Activated T-helper 1 cell treated with Interleukin-2 at 50 U/mL for 16 hours (primary cell): ENCODE measurements at regions not wholly inside any gene's neighbourhood (a gene's known extent, or its start where the extent isn't known, plus 50 kb on each side); places are given as distances from the start of the nearest gene placed in this dataset.

Experiments used
- DNase-seq: peaks from one replicate; pipeline ENCODE4 v3.0.0-alpha.2; 2020; ENCODE audit warnings: low read depth

DNA sequence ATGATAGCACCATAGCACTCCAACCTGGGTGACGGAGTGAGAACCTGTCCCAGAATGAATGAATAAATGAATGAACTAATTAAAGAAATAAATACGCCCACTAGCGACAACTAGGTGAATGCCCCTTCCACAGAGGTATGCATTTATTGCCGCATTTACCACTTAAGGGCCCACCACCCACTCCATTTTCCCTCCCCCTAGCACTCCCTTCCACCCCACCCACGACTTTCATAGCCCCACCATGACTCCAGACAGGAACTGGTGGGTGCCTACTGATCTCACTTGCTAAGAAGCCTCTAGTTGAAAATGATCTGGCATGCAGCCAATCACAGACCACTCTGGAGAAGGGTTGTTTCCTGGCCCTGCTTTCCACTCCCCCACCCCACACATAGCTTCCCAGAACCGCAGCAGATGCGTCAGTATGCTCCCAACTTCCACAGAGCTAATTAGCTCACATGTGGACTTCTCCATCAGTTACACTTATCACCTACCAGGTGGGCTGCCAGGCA lies 167.6 kb downstream of the WT1 start:
- DNase-seq: no peak

DNA sequence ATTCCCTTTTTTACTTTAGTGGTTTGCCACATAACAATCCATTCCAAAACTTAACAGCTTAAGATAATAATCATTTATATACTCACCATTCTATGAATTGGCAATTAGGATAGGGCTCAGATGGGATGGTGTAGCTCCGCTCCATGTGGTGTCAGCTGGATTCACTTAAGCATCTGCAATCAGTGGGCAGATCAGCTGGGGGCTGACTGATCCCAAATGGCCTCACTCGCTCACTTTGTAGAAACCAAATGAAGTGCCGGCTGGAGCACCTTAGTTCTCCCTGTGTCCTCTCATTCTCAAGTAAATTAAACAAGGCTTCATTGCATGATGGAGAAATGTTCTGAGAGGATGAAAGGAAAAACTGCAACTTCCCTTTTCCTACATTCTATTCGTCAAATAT lies 161.4 kb downstream of the WT1 start:
- no peak for DNase-seq

DNA sequence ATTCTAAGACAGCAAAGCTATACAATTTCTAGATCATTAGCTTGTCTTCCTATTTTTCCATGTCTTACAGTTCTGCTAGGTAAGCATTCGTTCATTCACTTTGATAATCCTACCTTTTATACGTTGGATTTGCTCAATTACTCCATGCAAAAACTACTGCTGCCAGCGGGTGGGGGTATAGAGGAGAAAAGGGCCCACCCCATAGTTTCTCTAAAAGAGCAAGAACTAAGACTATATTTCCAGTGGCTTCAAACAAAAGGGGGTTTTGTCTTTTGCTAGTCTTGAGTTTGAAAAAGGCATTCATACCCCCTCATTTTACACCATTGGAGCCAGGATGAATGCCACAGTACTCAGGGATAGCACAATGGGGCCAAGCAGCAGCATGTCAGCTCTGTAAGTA lies 155.7 kb downstream of the WT1 start:
- DNase-seq: no peak

- DNase-seq: no peak
Measured at GRCh38 chr11:32280339-32280738, 155.0 kb downstream of the WT1 start.

GRCh38 chr11:32288276-32288675 lies 147.1 kb downstream of the WT1 start:
- no peak for DNase-seq

GRCh38 chr11:32289701-32290100 lies 145.6 kb downstream of the WT1 start:
- DNase-seq: no peak

GRCh38 chr11:32290783-32291182 lies 144.6 kb downstream of the WT1 start:
- DNase-seq: no peak

- DNase-seq: no peak
Measured at GRCh38 chr11:32297611-32298011, 137.7 kb downstream of the WT1 start.

DNA sequence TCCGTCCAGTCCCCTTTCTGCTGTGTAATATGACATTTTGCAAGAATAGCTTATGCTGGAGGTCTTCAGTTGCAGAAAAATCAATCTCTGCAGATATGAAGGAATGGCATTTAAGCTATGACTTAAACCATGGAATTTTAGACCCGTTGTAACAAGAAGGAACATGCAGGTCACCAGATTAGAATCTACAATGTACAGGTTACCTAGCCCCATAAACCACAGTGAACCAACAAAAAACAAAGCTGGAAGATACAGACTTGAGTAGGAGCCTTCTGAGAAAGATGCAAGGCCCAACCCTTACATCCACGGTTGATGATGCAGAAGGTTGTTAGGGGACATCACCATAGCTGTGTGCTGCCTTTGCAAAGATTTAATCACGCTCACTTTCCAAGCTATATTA lies 132.5 kb downstream of the WT1 start:
- DNase-seq: no peak

DNA sequence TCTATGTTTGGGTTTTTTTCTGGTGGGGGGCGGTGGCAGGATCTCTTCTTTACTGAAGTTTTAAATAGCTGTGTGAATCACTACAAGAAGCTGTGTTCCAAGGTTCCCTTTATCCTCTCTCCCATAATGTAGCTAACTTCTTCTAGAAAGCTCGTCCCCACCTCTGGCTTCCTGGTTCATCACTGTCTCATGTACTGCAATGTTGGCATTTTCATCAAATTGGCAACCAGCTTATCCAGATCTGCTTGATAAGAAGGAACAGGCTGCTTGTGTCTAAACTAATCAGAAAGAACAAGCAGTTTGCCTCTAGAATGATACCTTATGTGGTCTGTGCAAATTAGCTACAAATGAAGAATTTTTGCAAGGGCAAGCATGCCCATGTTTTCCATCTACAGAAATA lies 130.8 kb downstream of the WT1 start:
- DNase-seq: no peak

- DNase-seq: no peak
Measured at GRCh38 chr11:32305460-32305859, 129.9 kb downstream of the WT1 start.

DNA sequence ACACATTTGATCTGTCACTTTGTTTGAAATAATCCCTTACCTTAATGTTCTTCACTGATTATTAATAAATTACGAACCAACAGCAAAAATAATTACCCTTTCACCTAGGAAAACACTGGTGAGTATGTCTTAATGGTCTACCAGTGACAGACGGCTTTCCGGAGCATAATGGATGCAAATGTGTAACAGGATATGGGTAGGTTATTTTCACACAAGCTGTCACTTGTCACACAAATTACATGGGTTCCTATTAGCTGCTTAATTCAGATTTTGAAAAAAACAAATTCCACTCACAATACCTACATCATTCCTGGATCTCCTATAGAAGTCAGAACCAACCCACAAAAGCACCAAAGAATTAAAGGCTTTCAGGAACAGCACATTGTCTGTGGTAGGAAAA lies 127.9 kb downstream of the WT1 start:
- no peak for DNase-seq

DNA sequence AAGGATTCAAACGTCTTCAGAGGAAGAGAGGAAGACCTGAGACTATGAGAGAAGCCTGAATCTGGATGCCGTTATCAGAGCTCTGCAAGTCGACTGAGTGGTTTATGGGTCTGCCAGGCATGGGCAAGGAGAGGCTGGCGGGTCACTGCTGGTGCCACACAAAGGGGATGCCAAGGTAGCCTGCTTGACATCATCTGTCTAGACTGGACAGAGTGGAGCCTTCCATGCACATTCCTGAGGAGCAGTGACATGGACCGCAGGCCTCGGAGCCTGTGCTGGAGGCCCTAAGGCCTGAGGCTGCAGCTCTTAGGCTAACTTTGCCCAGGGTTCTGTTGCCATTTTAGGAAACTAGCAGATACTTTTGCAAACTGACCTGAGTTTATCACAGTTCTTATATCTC lies 127.4 kb downstream of the WT1 start:
- DNase-seq: no peak

- no peak for DNase-seq
Measured at GRCh38 chr11:32309530-32310213, 125.7 kb downstream of the WT1 start.

GRCh38 chr11:32310214-32310601 lies 125.1 kb downstream of the WT1 start:
- DNase-seq: no peak

DNA sequence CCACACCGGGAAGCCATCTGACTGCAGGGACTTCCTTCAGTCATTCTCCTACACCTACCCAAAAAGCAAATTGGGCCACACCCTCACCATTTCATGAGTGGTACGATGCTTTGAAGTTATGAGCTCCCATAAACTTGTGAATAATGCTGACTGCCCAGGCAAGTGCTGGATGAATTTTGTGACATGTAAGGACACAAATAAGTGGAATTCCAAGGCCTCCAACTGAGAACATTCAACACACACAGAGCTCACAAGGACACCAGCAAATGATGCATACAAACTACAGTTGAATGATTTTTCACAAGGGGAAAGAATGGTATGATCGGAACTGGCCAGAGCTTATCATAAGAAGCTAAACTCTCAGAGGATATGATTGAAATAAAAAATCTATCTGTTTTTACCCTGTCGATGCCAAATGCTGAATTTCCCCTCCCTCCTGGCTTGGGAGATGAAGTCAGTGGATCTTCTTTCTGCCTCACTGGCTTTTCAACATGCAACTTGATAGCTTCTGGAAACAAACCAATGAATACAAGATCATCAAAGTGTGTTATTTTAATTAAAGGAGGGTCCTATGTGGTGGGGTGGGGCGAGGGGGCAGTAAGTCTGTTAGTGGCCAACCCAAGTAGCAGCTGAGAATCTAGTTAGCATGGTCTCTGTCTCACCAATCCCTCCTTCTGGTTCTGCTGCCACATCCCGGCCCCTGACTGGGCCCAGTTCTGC lies 123.8 kb downstream of the WT1 start:
- no peak for DNase-seq

DNA sequence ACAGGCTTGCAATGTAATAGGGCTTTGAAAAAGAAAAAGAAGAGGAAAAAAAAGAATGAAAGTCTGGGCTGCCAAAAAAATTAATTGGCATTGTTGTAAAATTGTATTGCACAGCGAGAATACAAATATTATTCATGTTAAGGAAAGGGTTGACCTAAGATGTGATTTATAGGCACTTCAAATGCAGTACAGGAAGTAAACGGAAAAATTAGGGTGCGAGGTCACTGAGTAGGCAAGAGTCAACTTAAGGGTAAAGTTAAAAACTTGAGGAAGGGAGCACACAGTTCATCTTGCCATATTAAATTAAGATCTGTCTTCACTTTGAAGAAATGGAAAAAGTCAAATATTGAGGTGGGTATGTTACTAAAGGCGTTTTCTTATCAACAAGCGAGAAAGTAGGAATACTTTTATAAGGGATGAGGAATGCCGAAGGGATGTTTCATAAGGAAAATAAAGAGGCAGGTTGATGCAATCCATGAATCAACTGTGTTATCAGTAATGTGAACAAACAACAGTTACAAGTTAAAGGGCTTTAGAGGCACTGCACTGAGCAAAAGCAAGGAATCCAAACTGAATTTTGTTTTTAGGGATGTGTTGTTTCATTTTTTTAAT lies 123.0 kb downstream of the WT1 start:
- no peak for DNase-seq

DNA sequence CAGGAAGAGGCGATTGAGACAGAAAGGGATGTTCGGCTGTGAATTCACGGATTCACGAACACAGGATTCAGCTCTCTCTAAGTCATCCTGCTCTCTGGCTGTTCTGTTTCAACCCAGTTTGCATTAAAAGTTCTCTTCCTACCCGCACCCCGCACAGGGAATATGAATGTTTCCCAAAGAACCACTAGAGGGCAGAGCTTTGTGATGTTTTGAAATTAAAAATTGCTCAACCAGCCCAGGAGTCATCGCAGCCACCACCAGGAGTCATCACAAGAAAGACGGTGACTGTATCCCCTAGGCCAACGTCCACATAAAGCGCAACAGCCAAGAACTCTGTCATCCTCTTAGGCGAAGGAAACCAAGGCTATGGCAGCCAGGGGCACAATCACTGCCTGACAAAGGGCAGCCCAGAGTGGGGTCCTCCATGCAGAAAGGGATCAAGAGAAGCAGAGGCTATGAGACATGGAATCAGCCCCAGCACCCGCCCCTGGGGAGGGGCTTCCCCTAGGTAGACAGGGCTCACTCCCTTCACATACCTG lies 122.4 kb downstream of the WT1 start:
- no peak for DNase-seq

- DNase-seq: no peak
Measured at GRCh38 chr11:32313477-32313876, 121.9 kb downstream of the WT1 start.

GRCh38 chr11:32315121-32315520 lies 120.2 kb downstream of the WT1 start:
- DNase-seq: no peak

DNA sequence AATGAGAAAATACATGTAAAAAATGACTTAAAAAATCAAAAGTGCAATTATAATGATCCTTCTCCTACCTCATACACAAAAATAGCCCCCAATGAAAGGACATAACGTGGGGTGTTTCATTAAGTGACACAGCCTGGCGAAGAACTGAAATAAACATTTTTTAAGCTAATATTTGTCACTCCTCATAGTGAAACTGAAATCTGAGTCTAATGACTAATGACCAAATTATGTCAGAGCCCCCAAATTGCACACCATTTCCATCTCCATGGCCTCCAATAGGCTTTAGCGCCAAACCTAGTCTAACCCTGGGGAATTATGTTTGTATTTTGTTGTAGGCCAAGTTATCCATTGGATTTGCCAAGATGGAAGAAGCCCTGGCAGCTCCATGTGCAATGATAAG lies 119.1 kb downstream of the WT1 start:
- DNase-seq: no peak

GRCh38 chr11:32316858-32317642 lies 118.3 kb downstream of the WT1 start:
- no peak for DNase-seq
